Epithelial cell of prostate (primary cell): ENCODE measurements at regions not wholly inside any gene's neighbourhood (a gene's known extent, or its start where the extent isn't known, plus 50 kb on each side); places are given as distances from the start of the nearest gene placed in this dataset.

Source experiments
- DNase-seq: peaks from one replicate; pipeline ENCODE4 v3.0.0-alpha.2; 2011; ENCODE audit warnings: low read depth, low spot score
- H3K27ac ChIP-seq: fragments of 450-650 bp; 2 replicates; pipeline ENCODE4 v1.5.1; 2017; ENCODE audit warnings: mild to moderate bottlenecking

GRCh38 chr15:94943888-94944287 lies 712.5 kb downstream of the MCTP2 start:
- no peak overlapping the region for H3K27ac ChIP-seq

GRCh38 chr15:94951538-94951937 lies 720.2 kb downstream of the MCTP2 start:
- H3K27ac ChIP-seq, result no peak overlapping the region
- no peak for DNase-seq

More at GRCh38 chr15:94943888-94944287, 712.5 kb downstream of the MCTP2 start:
- DNase-seq, result no peak

- no peak for DNase-seq
- H3K27ac ChIP-seq, result no peak overlapping the region
These were observed 732.6 kb downstream of the MCTP2 start for GRCh38 chr15:94963953-94964352.

- DNase-seq, result no peak
These were observed 734.2 kb downstream of the MCTP2 start for GRCh38 chr15:94965593-94965992.

GRCh38 chr15:94968133-94968532 lies 736.8 kb downstream of the MCTP2 start:
- DNase-seq, result no peak
- no peak overlapping the region for H3K27ac ChIP-seq

More at GRCh38 chr15:94965593-94965992, 734.2 kb downstream of the MCTP2 start:
- no peak overlapping the region for H3K27ac ChIP-seq

- DNase-seq, result no peak
- no peak overlapping the region for H3K27ac ChIP-seq
These were observed 738.7 kb downstream of the MCTP2 start for GRCh38 chr15:94970096-94970495.

GRCh38 chr15:94970802-94971201 lies 739.4 kb downstream of the MCTP2 start:
- DNase-seq, result no peak

GRCh38 chr15:94972314-94972713 lies 741.0 kb downstream of the MCTP2 start:
- DNase-seq, result no peak
- H3K27ac ChIP-seq, result no peak overlapping the region

More at GRCh38 chr15:94970802-94971201, 739.4 kb downstream of the MCTP2 start:
- H3K27ac ChIP-seq, result no peak overlapping the region

GRCh38 chr15:94987085-94987484 lies 755.7 kb downstream of the MCTP2 start:
- DNase-seq, result no peak
- no peak overlapping the region for H3K27ac ChIP-seq

GRCh38 chr15:94991718-94992117 lies 760.4 kb downstream of the MCTP2 start:
- H3K27ac ChIP-seq, result no peak overlapping the region
- DNase-seq, result no peak

- no peak for DNase-seq
- no peak overlapping the region for H3K27ac ChIP-seq
These were observed 778.3 kb downstream of the MCTP2 start for GRCh38 chr15:95009635-95010034.

- no peak overlapping the region for H3K27ac ChIP-seq
- DNase-seq, result no peak
These were observed 782.0 kb downstream of the MCTP2 start for GRCh38 chr15:95013381-95013780.

GRCh38 chr15:95016511-95017229 lies 785.3 kb downstream of the MCTP2 start:
- H3K27ac ChIP-seq, result no peak overlapping the region
- DNase-seq, result no peak

- no peak for DNase-seq
These were observed 786.4 kb downstream of the MCTP2 start for GRCh38 chr15:95017666-95018328.

GRCh38 chr15:95018888-95019545 lies 787.7 kb downstream of the MCTP2 start:
- H3K27ac ChIP-seq, result peak overlapping the region; percentile 54
- peak; percentile 67 for DNase-seq

More at GRCh38 chr15:95017666-95018328, 786.4 kb downstream of the MCTP2 start:
- no peak overlapping the region for H3K27ac ChIP-seq

- DNase-seq, result no peak
- H3K27ac ChIP-seq, result peak overlapping the region; percentile 54
These were observed 788.5 kb downstream of the MCTP2 start for GRCh38 chr15:95019907-95020306.

- no peak overlapping the region for H3K27ac ChIP-seq
- no peak for DNase-seq
These were observed 790.5 kb downstream of the MCTP2 start for GRCh38 chr15:95021816-95022215.

GRCh38 chr15:95024351-95024750 lies 793.0 kb downstream of the MCTP2 start:
- no peak for DNase-seq
- H3K27ac ChIP-seq, result no peak overlapping the region

GRCh38 chr15:95025924-95026728 lies 794.8 kb downstream of the MCTP2 start:
- no peak overlapping the region for H3K27ac ChIP-seq
- no peak for DNase-seq

GRCh38 chr15:95027981-95028380 lies 796.6 kb downstream of the MCTP2 start:
- H3K27ac ChIP-seq, result no peak overlapping the region
- DNase-seq, result no peak
